GM23248 (cell line): ENCODE measurements at regions not wholly inside any gene's neighbourhood (a gene's known extent, or its start where the extent isn't known, plus 50 kb on each side); places are given as distances from the start of the nearest gene placed in this dataset.

Experiments used
- EZH2 ChIP-seq: fragments of 200-600 bp; sonication (generic); IDR thresholded peaks from 2 replicates; pipeline ENCODE4 v1.6.1; 2018; ENCODE audit warnings: antibody characterized with exemption, mild to moderate bottlenecking; ENCODE audit not compliant: insufficient read depth, poor library complexity, severe bottlenecking
- EZH2phosphoT487 ChIP-seq: fragments of 200-600 bp; sonication (generic); IDR thresholded peaks from 2 replicates; pipeline ENCODE4 v1.6.1; 2018; ENCODE audit warnings: antibody characterized with exemption, moderate library complexity, mild to moderate bottlenecking, low read depth; ENCODE audit not compliant: insufficient read depth

DNA sequence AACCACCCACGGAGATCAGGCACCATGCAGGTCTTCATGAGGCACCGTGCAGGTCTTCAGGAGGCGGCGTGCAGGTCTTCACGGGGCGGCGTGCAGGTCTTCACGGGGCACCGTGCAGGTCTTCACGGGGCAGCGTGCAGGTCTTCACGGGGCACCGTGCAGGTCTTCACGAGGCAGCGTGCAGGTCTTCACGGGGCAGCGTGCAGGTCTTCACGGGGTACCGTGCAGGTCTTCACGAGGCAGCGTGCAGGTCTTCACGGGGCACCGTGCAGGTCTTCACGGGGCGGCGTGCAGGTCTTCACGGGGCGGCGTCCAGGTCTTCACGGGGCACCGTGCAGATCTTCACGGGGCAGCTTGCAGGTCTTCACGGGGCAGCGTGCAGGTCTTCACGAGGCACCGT, 350.4 kb upstream of the PKDCC start:
- TF ChIP-seq EZH2, result no peak
- no peak for TF ChIP-seq EZH2phosphoT487
